HG03159 (cell line): ENCODE measurements at regions not wholly inside any gene's neighbourhood (a gene's known extent, or its start where the extent isn't known, plus 50 kb on each side); places are given as distances from the start of the nearest gene placed in this dataset.

ENCODE experiments used
- ATAC-seq: cut with Tn5 transposase; IDR thresholded peaks from one replicate; pipeline ENCODE4 v1.9.1; 2021; ENCODE audit warnings: mild to moderate bottlenecking, moderate library complexity; ENCODE audit not compliant: unreplicated experiment

GRCh38 chr15:36234743-36235142, 344.7 kb upstream of the CDIN1 start:
- no peak for ATAC-seq

- no peak for ATAC-seq
Measured at GRCh38 chr15:36235173-36235572, 344.3 kb upstream of the CDIN1 start.

GRCh38 chr15:36239509-36239908, 339.9 kb upstream of the CDIN1 start:
- no peak for ATAC-seq

- no peak for ATAC-seq
Measured at GRCh38 chr15:36251450-36251849, 328.0 kb upstream of the CDIN1 start.

- no peak for ATAC-seq
Measured at GRCh38 chr15:36252146-36252711, 327.2 kb upstream of the CDIN1 start.

- no peak for ATAC-seq
Measured at GRCh38 chr15:36254426-36254825, 325.0 kb upstream of the CDIN1 start.

- no peak for ATAC-seq
Measured at GRCh38 chr15:36256404-36256807, 323.0 kb upstream of the CDIN1 start.

- no peak for ATAC-seq
Measured at GRCh38 chr15:36263666-36264065, 315.8 kb upstream of the CDIN1 start.

GRCh38 chr15:36265422-36265821, 314.0 kb upstream of the CDIN1 start:
- no peak for ATAC-seq

GRCh38 chr15:36271048-36271447, 308.4 kb upstream of the CDIN1 start:
- ATAC-seq = no peak

GRCh38 chr15:36275656-36276055, 303.8 kb upstream of the CDIN1 start:
- ATAC-seq = no peak

- no peak for ATAC-seq
Measured at GRCh38 chr15:36278219-36278618, 301.2 kb upstream of the CDIN1 start.

GRCh38 chr15:36282821-36283220, 296.6 kb upstream of the CDIN1 start:
- ATAC-seq = no peak

GRCh38 chr15:36284911-36285310, 294.5 kb upstream of the CDIN1 start:
- ATAC-seq = no peak

- no peak for ATAC-seq
Measured at GRCh38 chr15:36291501-36291900, 287.9 kb upstream of the CDIN1 start.

GRCh38 chr15:36294359-36294758, 285.1 kb upstream of the CDIN1 start:
- ATAC-seq = no peak

- no peak for ATAC-seq
Measured at GRCh38 chr15:36301947-36302346, 277.5 kb upstream of the CDIN1 start.

GRCh38 chr15:36313021-36313420, 266.4 kb upstream of the CDIN1 start:
- ATAC-seq = no peak

- no peak for ATAC-seq
Measured at GRCh38 chr15:36313736-36314280, 265.6 kb upstream of the CDIN1 start.

GRCh38 chr15:36315649-36316048, 263.8 kb upstream of the CDIN1 start:
- no peak for ATAC-seq

GRCh38 chr15:36323615-36324014, 255.8 kb upstream of the CDIN1 start:
- no peak for ATAC-seq

- no peak for ATAC-seq
Measured at GRCh38 chr15:36325206-36325605, 254.2 kb upstream of the CDIN1 start.

GRCh38 chr15:36329592-36329991, 249.8 kb upstream of the CDIN1 start:
- ATAC-seq = no peak
